ENCODE measurements at regions not wholly inside any gene's neighbourhood (a gene's known extent, or its start where the extent isn't known, plus 50 kb on each side); places are given as distances from the start of the nearest gene placed in this dataset.
"Not testable (repeated sequence)": the region's sequence is repeated elsewhere in the genome, so short reads cannot be mapped to it uniquely, and the experiment has no call there.

DNA sequence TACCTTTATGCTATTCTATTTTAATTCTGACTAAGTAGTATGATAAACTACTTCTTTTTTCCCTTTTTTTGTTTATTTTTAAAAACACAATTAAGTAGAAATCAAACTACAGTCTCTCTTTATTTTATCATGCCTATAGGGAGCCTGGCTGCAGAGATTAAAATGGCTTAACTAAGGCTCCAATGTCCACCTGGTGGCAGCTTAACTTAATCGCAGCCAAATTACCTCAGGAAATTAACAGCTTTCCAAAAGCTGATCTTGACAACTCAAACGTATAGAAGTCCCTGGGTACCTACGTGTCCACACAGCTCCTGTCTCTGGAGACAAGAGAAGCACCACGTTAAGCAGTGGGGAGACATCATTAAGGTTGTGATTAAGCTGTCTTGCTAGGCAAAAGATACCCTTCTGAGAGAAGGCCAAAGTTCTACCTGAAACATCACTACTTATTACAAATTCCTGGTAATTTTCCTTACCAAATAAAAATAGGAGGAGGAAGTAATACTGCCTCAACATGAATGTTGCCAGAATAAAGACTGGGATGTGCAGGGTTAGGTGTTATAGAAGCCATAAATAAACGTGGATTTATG lies 63.2 kb upstream of the SNX19 start:
- no peaks in the 10 kb centered on the region for H3K36me3 ChIP-seq (ENCODE audit: control insufficient read depth in 3 of 3, insufficient read depth in 2 of 3, low read depth in 1 of 3, low read length in 3 of 3)
- 6 to 16% (median 12%) methylated on average over 5 of the region's 5 CpGs for WGBS, 3 donors
- no peak for FAIRE-seq
- H3K4me3 ChIP-seq (ENCODE audit: low read depth in 1 of 3, low read length in 3 of 3): no peak overlapping the region
- no peaks in the 10 kb centered on the region for H3K27me3 ChIP-seq (ENCODE audit: control insufficient read depth in 3 of 3, insufficient read depth in 3 of 3, low read length in 3 of 3)
- no peak for DNase-seq
- no peaks in the 10 kb centered on the region for H3K4me1 ChIP-seq (ENCODE audit: control insufficient read depth in 3 of 3, insufficient read depth in 2 of 3, low read depth in 1 of 3, low read length in 2 of 3)
- peaks cover 0 to 7% of the 10 kb centered on the region in 2 donors for H3K9me3 ChIP-seq (ENCODE audit: control insufficient read depth in 2 of 2, insufficient read depth in 1 of 2, low read depth in 1 of 2, low read length in 1 of 2)
- no peak overlapping the region for H3K27ac ChIP-seq (ENCODE audit: low read depth in 1 of 3, low read length in 2 of 3)

DNA sequence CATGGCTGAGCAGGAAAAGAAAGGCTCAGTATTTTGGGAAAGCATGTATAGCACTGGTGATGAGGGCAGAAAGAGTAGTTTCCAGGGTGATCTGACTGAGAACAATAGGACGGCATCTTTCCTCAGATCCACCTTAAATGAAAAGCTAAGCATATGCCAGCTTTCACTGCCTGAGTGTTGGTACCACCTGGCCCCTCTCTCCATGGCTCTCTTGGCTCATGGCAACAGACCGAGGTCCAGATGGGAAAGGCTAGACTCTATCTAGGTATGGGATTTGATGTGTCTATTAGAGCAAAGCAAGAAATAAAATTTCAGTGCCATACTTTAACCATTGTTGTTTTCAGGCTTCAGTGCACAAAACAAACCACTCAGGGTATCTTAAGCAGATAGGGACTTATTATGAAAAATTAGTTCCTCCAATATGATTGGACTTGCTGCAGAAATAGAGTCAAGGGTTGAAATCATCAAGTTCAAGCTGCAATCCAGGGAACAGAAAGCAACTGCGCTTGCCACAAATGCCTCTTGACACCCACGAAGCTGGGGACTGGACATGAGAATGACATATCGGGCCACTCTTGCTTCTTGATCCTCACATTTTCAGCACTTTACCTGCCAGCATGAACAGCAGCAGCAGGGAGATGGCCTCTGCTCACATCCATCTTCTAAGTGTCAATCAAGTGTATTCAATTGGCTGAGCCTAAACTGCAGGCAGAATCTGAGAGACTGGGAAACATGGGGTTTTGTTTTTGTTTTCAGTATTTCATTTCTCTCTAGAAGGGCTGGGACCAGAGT lies 64.0 kb upstream of the SNX19 start:
- 74 to 80% (median 76%) methylated on average over 5 of the region's 5 CpGs for WGBS, 3 donors
- Histone ChIP-seq H3K4me1 (ENCODE audit: control insufficient read depth in 3 of 3, insufficient read depth in 2 of 3, low read depth in 1 of 3, low read length in 2 of 3) (no peaks in the 10 kb centered on the region), H3K4me3 (ENCODE audit: low read depth in 1 of 3, low read length in 3 of 3) (no peak overlapping the region), H3K9me3 (ENCODE audit: control insufficient read depth in 2 of 2, insufficient read depth in 1 of 2, low read depth in 1 of 2, low read length in 1 of 2) (peaks cover 0 to 7% of the 10 kb centered on the region in 2 donors), H3K27ac (ENCODE audit: low read depth in 1 of 3, low read length in 2 of 3) (no peak overlapping the region), H3K36me3 (ENCODE audit: control insufficient read depth in 3 of 3, insufficient read depth in 2 of 3, low read depth in 1 of 3, low read length in 3 of 3) (no peaks in the 10 kb centered on the region), H3K27me3 (ENCODE audit: control insufficient read depth in 3 of 3, insufficient read depth in 3 of 3, low read length in 3 of 3) (no peaks in the 10 kb centered on the region)
- no peak for FAIRE-seq
- DNase-seq: no peak

DNA sequence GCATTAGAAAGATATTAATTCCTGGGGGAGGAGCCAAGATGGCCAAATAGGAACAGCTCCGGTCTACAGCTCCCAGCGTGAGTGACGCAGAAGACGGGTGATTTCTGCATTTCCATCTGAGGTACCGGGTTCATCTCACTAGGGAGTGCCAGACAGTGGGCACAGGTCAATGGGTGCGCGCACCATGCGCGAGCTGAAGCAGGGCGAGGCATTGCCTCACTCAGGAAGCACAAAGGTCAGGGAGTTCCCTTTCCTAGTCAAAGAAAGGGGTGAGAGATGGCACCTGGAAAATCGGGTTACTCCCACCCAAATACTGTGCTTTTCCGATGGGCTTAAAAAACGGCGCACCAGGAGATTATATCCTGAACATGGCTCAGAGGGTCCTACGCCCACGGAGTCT lies 68.0 kb upstream of the SNX19 start:
- WGBS, 3 donors: 87 to 94% (median 93%) methylated on average over 16 of the region's 16 CpGs

DNA sequence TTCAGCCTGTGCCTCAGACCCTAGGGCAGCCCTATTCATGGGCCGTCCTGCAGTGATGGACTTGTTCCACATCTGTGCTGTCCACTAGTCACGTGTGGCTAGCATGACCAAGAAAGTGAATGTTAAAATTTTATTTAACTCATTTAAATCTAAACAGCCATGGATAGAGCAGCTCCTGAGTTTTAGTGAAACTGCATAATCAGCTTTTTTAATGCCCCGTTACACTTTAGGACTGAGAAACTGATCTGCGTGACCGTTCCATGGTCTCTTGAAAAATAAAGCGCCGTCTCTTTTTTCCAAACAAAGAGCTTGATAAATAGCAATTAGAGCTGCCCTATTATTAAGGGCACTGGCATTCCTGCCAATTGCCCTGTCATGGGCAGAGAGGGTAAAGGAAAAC lies 76.5 kb upstream of the SNX19 start:
- Histone ChIP-seq H3K4me3 (ENCODE audit: low read depth in 1 of 3, low read length in 3 of 3) (no peak overlapping the region), H3K27me3 (ENCODE audit: control insufficient read depth in 3 of 3, insufficient read depth in 3 of 3, low read length in 3 of 3) (peaks cover 0 to 4% (median 0%) of the 10 kb centered on the region in 3 donors), H3K4me1 (ENCODE audit: control insufficient read depth in 3 of 3, insufficient read depth in 2 of 3, low read depth in 1 of 3, low read length in 2 of 3) (no peaks in the 10 kb centered on the region), H3K27ac (ENCODE audit: low read depth in 1 of 3, low read length in 2 of 3) (no peak overlapping the region), H3K9me3 (ENCODE audit: control insufficient read depth in 2 of 2, insufficient read depth in 1 of 2, low read depth in 1 of 2, low read length in 1 of 2) (no peaks in the 10 kb centered on the region), H3K36me3 (ENCODE audit: control insufficient read depth in 3 of 3, insufficient read depth in 2 of 3, low read depth in 1 of 3, low read length in 3 of 3) (no peaks in the 10 kb centered on the region)
- DNase-seq (no peak), FAIRE-seq (no peak)
- WGBS, 3 donors: 85 to 89% (median 88%) methylated on average over 7 of the region's 7 CpGs

More for the DNA sequence above, 68.0 kb upstream of the SNX19 start:
- not testable (repeated sequence) for DNase-seq; H3K4me3 ChIP-seq (ENCODE audit: low read depth in 1 of 3, low read length in 3 of 3); FAIRE-seq; H3K27me3 ChIP-seq (ENCODE audit: control insufficient read depth in 3 of 3, insufficient read depth in 3 of 3, low read length in 3 of 3); H3K9me3 ChIP-seq (ENCODE audit: control insufficient read depth in 2 of 2, insufficient read depth in 1 of 2, low read depth in 1 of 2, low read length in 1 of 2); H3K36me3 ChIP-seq (ENCODE audit: control insufficient read depth in 3 of 3, insufficient read depth in 2 of 3, low read depth in 1 of 3, low read length in 3 of 3); H3K4me1 ChIP-seq (ENCODE audit: control insufficient read depth in 3 of 3, insufficient read depth in 2 of 3, low read depth in 1 of 3, low read length in 2 of 3); H3K27ac ChIP-seq (ENCODE audit: low read depth in 1 of 3, low read length in 2 of 3)

DNA sequence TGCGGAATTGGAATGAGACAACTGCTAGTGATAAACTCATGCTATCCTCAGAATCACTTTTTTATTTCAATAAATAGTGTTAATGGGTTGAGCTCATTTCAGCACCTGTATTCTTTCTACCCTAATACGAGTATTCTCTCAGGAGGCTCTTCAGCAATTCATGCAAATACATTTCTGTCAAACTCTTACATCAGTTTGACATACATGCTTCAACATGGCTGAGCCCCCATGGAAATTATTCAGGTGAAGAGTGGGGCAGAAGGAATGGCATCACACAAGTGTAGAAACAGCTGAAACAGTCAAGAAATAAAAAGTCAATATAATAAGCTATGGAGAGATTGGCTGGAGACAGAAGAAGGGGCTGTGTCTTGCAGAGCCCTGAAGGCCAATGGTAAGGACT lies 77.8 kb upstream of the SNX19 start:
- no peaks in the 10 kb centered on the region for H3K4me1 ChIP-seq (ENCODE audit: control insufficient read depth in 3 of 3, insufficient read depth in 2 of 3, low read depth in 1 of 3, low read length in 2 of 3)
- 80 to 87% (median 80%) methylated on average over 2 of the region's 2 CpGs for WGBS, 3 donors
- H3K36me3 ChIP-seq (ENCODE audit: control insufficient read depth in 3 of 3, insufficient read depth in 2 of 3, low read depth in 1 of 3, low read length in 3 of 3): no peaks in the 10 kb centered on the region
- no peak for DNase-seq
- H3K4me3 ChIP-seq (ENCODE audit: low read depth in 1 of 3, low read length in 3 of 3): no peak overlapping the region
- H3K27me3 ChIP-seq (ENCODE audit: control insufficient read depth in 3 of 3, insufficient read depth in 3 of 3, low read length in 3 of 3): peaks cover 0 to 4% (median 0%) of the 10 kb centered on the region in 3 donors
- no peak overlapping the region for H3K27ac ChIP-seq (ENCODE audit: low read depth in 1 of 3, low read length in 2 of 3)
- FAIRE-seq: no peak
- no peaks in the 10 kb centered on the region for H3K9me3 ChIP-seq (ENCODE audit: control insufficient read depth in 2 of 2, insufficient read depth in 1 of 2, low read depth in 1 of 2, low read length in 1 of 2)

DNA sequence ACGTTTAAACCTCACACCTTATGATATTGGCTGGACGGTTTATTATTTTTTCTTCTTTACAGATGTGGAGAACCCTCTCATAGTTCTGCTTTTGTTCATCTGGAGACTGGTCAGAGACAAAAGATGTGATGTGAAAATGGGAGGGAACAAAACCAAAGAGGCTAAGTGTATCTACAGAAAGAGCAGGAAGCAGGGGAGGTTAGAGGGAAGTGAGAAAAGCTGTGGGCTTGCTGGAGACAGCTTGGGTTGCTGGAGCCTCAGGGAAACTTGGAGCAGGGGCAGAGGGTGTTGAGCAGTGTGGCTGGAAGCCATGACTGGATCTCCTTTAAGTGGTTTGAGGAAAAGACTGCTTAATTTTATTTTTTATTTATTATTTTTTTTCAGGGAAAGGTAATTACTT lies 79.0 kb upstream of the SNX19 start:
- WGBS, 3 donors: 60 to 70% (median 66%) methylated on average over 2 of the region's 2 CpGs
- no peaks in the 10 kb centered on the region for H3K9me3 ChIP-seq (ENCODE audit: control insufficient read depth in 2 of 2, insufficient read depth in 1 of 2, low read depth in 1 of 2, low read length in 1 of 2)
- H3K4me3 ChIP-seq (ENCODE audit: low read depth in 1 of 3, low read length in 3 of 3): no peak overlapping the region
- no peaks in the 10 kb centered on the region for H3K36me3 ChIP-seq (ENCODE audit: control insufficient read depth in 3 of 3, insufficient read depth in 2 of 3, low read depth in 1 of 3, low read length in 3 of 3)
- no peaks in the 10 kb centered on the region for H3K4me1 ChIP-seq (ENCODE audit: control insufficient read depth in 3 of 3, insufficient read depth in 2 of 3, low read depth in 1 of 3, low read length in 2 of 3)
- peaks cover 0 to 4% (median 0%) of the 10 kb centered on the region in 3 donors for H3K27me3 ChIP-seq (ENCODE audit: control insufficient read depth in 3 of 3, insufficient read depth in 3 of 3, low read length in 3 of 3)
- FAIRE-seq (no peak), DNase-seq (no peak)
- no peak overlapping the region for H3K27ac ChIP-seq (ENCODE audit: low read depth in 1 of 3, low read length in 2 of 3)

DNA sequence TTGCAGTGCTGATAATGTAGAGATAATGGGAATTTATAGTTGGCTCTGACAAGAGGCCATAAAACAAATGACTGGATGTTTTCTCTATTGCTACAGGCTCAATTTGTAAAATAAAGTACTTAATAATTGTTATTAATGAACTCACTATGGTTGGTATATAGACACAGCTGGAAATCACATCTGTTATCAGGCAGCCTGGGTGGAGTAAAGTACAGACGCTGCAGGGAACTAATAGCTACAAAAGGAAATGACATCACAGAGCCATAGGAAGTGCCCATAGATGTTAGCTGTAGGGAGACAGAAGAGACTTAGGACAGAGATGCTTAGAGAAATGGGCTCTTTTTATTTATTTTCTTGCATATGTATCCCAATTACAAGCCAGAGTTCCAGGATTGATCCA lies 81.0 kb upstream of the SNX19 start:
- no peaks in the 10 kb centered on the region for H3K36me3 ChIP-seq (ENCODE audit: control insufficient read depth in 3 of 3, insufficient read depth in 2 of 3, low read depth in 1 of 3, low read length in 3 of 3)
- FAIRE-seq: no peak
- H3K4me1 ChIP-seq (ENCODE audit: control insufficient read depth in 3 of 3, insufficient read depth in 2 of 3, low read depth in 1 of 3, low read length in 2 of 3): no peaks in the 10 kb centered on the region
- DNase-seq: no peak
- H3K27me3 ChIP-seq (ENCODE audit: control insufficient read depth in 3 of 3, insufficient read depth in 3 of 3, low read length in 3 of 3): peaks cover 0 to 4% (median 0%) of the 10 kb centered on the region in 3 donors
- no peak overlapping the region for H3K27ac ChIP-seq (ENCODE audit: low read depth in 1 of 3, low read length in 2 of 3)
- 7 to 11% (median 10%) methylated on average over 1 of the region's 1 CpG for WGBS, 3 donors
- H3K4me3 ChIP-seq (ENCODE audit: low read depth in 1 of 3, low read length in 3 of 3): no peak overlapping the region
- no peaks in the 10 kb centered on the region for H3K9me3 ChIP-seq (ENCODE audit: control insufficient read depth in 2 of 2, insufficient read depth in 1 of 2, low read depth in 1 of 2, low read length in 1 of 2)

DNA sequence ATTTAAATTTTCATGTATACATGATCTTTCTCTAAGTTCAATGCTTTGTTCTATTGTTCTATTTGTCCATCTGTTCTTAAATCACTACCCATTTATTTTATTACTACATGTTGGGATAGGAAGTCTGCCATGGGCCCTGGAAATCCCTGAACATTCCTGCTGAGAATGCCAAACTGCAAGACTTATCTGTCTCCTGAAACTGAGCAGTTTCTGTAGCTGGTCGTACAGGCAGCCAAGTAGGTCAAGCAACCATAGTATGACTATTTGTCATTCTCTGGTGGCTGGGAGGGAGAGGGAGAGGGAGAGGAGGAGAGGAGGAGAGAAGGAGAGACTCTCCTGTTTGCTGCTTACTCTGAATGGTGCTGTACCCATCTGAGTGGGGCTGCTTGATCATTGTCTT lies 82.8 kb upstream of the SNX19 start:
- no peak for FAIRE-seq
- no peaks in the 10 kb centered on the region for H3K9me3 ChIP-seq (ENCODE audit: control insufficient read depth in 2 of 2, insufficient read depth in 1 of 2, low read depth in 1 of 2, low read length in 1 of 2)
- WGBS, 3 donors: 29 to 37% (median 33%) methylated on average over 1 of the region's 1 CpG
- H3K4me1 ChIP-seq (ENCODE audit: control insufficient read depth in 3 of 3, insufficient read depth in 2 of 3, low read depth in 1 of 3, low read length in 2 of 3): no peaks in the 10 kb centered on the region
- DNase-seq: no peak
- peaks cover 0 to 1% (median 0%) of the 10 kb centered on the region in 3 donors for H3K27me3 ChIP-seq (ENCODE audit: control insufficient read depth in 3 of 3, insufficient read depth in 3 of 3, low read length in 3 of 3)
- no peak overlapping the region for H3K27ac ChIP-seq (ENCODE audit: low read depth in 1 of 3, low read length in 2 of 3)
- H3K36me3 ChIP-seq (ENCODE audit: control insufficient read depth in 3 of 3, insufficient read depth in 2 of 3, low read depth in 1 of 3, low read length in 3 of 3): no peaks in the 10 kb centered on the region
- no peak overlapping the region for H3K4me3 ChIP-seq (ENCODE audit: low read depth in 1 of 3, low read length in 3 of 3)
